Spleen (tissue), 11 donors: ENCODE measurements at regions not wholly inside any gene's neighbourhood (a gene's known extent, or its start where the extent isn't known, plus 50 kb on each side); places are given as distances from the start of the nearest gene placed in this dataset.

Experiments
- DNase-seq: peaks from one replicate; pipeline ENCODE4 v3.0.0-alpha.2; 2020
- H3K27ac ChIP-seq, 8 donors: fragments of 200-600 bp; sonication (generic) in 7 of 8; 1 replicate in 4 of 8; 2 replicates in 4 of 8; pipeline versions ENCODE4 v1.5.0 to v1.8.0; 2016 to 2021; ENCODE audit warnings: inconsistent platforms in 4 of 8, mild to moderate bottlenecking in 4 of 8, moderate library complexity in 1 of 8
- H3K27me3 ChIP-seq, 7 donors: fragments of 200-600 bp; sonication (generic) in 6 of 7; replicated peaks in 1 of 7; 1 replicate in 4 of 7; 2 replicates in 3 of 7; pipeline versions ENCODE4 v1.5.0 to v1.8.0; 2016 to 2021; ENCODE audit warnings: inconsistent platforms in 3 of 7, mild to moderate bottlenecking in 1 of 7
- H3K36me3 ChIP-seq, 6 donors: fragments of 200-600 bp; sonication (generic) in 5 of 6; 1 replicate in 4 of 6; 2 replicates in 2 of 6; pipeline versions ENCODE4 v1.5.0 to v1.8.0; 2016 to 2021; ENCODE audit warnings: inconsistent platforms in 2 of 6
- H3K4me1 ChIP-seq, 6 donors: fragments of 200-600 bp; sonication (generic) in 5 of 6; 1 replicate in 3 of 6; 2 replicates in 3 of 6; pipeline versions ENCODE4 v1.5.0 to v1.8.0; 2016 to 2021; ENCODE audit warnings: inconsistent platforms in 3 of 6
- H3K4me3 ChIP-seq, 8 donors: fragments of 200-600 bp; sonication (generic) in 7 of 8; 1 replicate in 4 of 8; 2 replicates in 4 of 8; pipeline versions ENCODE4 v1.5.0 to v1.8.0; 2016 to 2021; ENCODE audit warnings: inconsistent platforms in 4 of 8, mild to moderate bottlenecking in 4 of 8, moderate library complexity in 2 of 8
- H3K9me3 ChIP-seq, 8 donors: fragments of 200-600 bp; sonication (generic) in 7 of 8; 1 replicate in 4 of 8; 2 replicates in 4 of 8; pipeline versions ENCODE4 v1.5.0 to v1.8.0; 2016 to 2021; ENCODE audit warnings: inconsistent platforms in 4 of 8
- CTCF ChIP-seq, 11 experiments: fragments of 200-600 bp in 7 of 11; fragments of 450-650 bp in 4 of 11; sonication (generic) in 4 of 11; IDR thresholded peaks in 8 of 11; conservative IDR thresholded peaks in 3 of 11; 1 replicate in 7 of 11; 2 replicates in 4 of 11; pipeline versions ENCODE4 v1.4.0 to v1.8.0; 2016 to 2021; ENCODE audit warnings: antibody characterized with exemption in 11 of 11, inconsistent platforms in 4 of 11, mild to moderate bottlenecking in 1 of 11
- POLR2A ChIP-seq, 3 donors: fragments of 450-650 bp; IDR thresholded peaks; one replicate each; pipeline ENCODE4 v1.5.1; 2017; ENCODE audit warnings: antibody characterized with exemption in 3 of 3, mild to moderate bottlenecking in 1 of 3
- POLR2AphosphoS5 ChIP-seq, 3 donors: sonication (generic); formaldehyde crosslinking; IDR thresholded peaks; one replicate each; pipeline ENCODE4 v1.5.1; 2017; ENCODE audit warnings: antibody characterized with exemption in 3 of 3
- WGBS, 5 donors: extraction: QIAGEN DNeasy Blood & Tissue Kit in 3 of 5; methylation state at CpG; one replicate each; pipeline versions ENCODE4 v1.1.5 to v1.1.7; 2013 to 2018; 5-methylcytosine and 5-hydroxymethylcytosine counted together
- intact Hi-C: fragments of 100-400 bp; cut with DNase I; formaldehyde crosslinking; loops from one replicate; pipeline ENCODE4 v1.15.0; 2023; ENCODE audit warnings: low total_unique reads
- donor health status: healthy with polysubstance abuse.
- donor health status: DM: no; HTN: no; CAD: no; lungs with moderate emphysema.
- donor health status: DM: no; HTN: no; CAD: no.
- donor health status: Bipolar disorder and iron deficiency.
- donor health status: healthy.
- donor health status: DM: no; HTN: no; CAD: no.
- donor health status: DM: yes; HTN: yes; CAD: no.

GRCh38 chr9:134492721-134493460, 148.7 kb upstream of the COL5A1 start:
- no peak overlapping the region for H3K27ac ChIP-seq
- H3K36me3 ChIP-seq = no peaks in the 10 kb centered on the region
- WGBS, 5 donors = 71 to 84% (median 79%) methylated on average over 21 of the region's 21 CpGs
- intact Hi-C loops = no loop called here
- H3K4me1 ChIP-seq = peaks cover 0 to 8% (median 0%) of the 10 kb centered on the region in 6 donors
- peak; percentile 41 for DNase-seq
- TF ChIP-seq POLR2A (IDR thresholded peaks at IDR 0.05) = no peak
- no peak for TF ChIP-seq POLR2AphosphoS5 (IDR thresholded peaks at IDR 0.05)
- peaks cover 0 to 14% (median 0%) of the 10 kb centered on the region in 7 donors for H3K27me3 ChIP-seq
- H3K9me3 ChIP-seq = no peaks in the 10 kb centered on the region
- H3K4me3 ChIP-seq = no peak overlapping the region

GRCh38 chr9:134493461-134494272, 147.9 kb upstream of the COL5A1 start:
- 79 to 88% (median 81%) methylated on average over 24 to 26 of the region's 26 CpGs for WGBS, 5 donors
- intact Hi-C loops = no loop called here
- Histone ChIP-seq H3K4me3 (no peak overlapping the region), H3K9me3 (no peaks in the 10 kb centered on the region), H3K27me3 (peaks cover 0 to 14% (median 0%) of the 10 kb centered on the region in 7 donors), H3K27ac (no peak overlapping the region), H3K4me1 (peaks cover 0 to 6% (median 0%) of the 10 kb centered on the region in 6 donors), H3K36me3 (no peaks in the 10 kb centered on the region)
- TF ChIP-seq POLR2AphosphoS5 (IDR thresholded peaks at IDR 0.05) = no peak
- TF ChIP-seq POLR2A (IDR thresholded peaks at IDR 0.05) = no peak
- TF ChIP-seq CTCF (IDR thresholded peaks at IDR 0.05 in 8 of 11, conservative IDR thresholded peaks at IDR 0.05 in 3 of 11) = no peak
- peak; percentile 48 for DNase-seq

GRCh38 chr9:134494273-134494815, 147.3 kb upstream of the COL5A1 start:
- H3K4me1 ChIP-seq = peaks cover 0 to 6% (median 0%) of the 10 kb centered on the region in 6 donors
- peak; percentile 50 for DNase-seq
- H3K27me3 ChIP-seq = peaks cover 0 to 14% (median 0%) of the 10 kb centered on the region in 7 donors
- no peak overlapping the region for H3K4me3 ChIP-seq
- 70 to 90% (median 79%) methylated on average over 15 to 17 of the region's 17 CpGs for WGBS, 5 donors
- no peaks in the 10 kb centered on the region for H3K9me3 ChIP-seq
- TF ChIP-seq POLR2A (IDR thresholded peaks at IDR 0.05) (no peak), CTCF (IDR thresholded peaks at IDR 0.05 in 8 of 11, conservative IDR thresholded peaks at IDR 0.05 in 3 of 11) (no peak), POLR2AphosphoS5 (IDR thresholded peaks at IDR 0.05) (no peak)
- H3K27ac ChIP-seq = no peak overlapping the region
- no peaks in the 10 kb centered on the region for H3K36me3 ChIP-seq
- intact Hi-C loops = no loop called here

GRCh38 chr9:134494905-134495304, 146.7 kb upstream of the COL5A1 start:
- peaks cover 0 to 6% (median 0%) of the 10 kb centered on the region in 6 donors for H3K4me1 ChIP-seq
- H3K27me3 ChIP-seq = peaks cover 0 to 15% (median 0%) of the 10 kb centered on the region in 7 donors
- H3K36me3 ChIP-seq = no peaks in the 10 kb centered on the region
- intact Hi-C loops = no loop called here
- H3K9me3 ChIP-seq = no peaks in the 10 kb centered on the region
- TF ChIP-seq POLR2A (IDR thresholded peaks at IDR 0.05) = no peak
- no peak for TF ChIP-seq CTCF (IDR thresholded peaks at IDR 0.05 in 8 of 11, conservative IDR thresholded peaks at IDR 0.05 in 3 of 11)
- TF ChIP-seq POLR2AphosphoS5 (IDR thresholded peaks at IDR 0.05) = no peak
- WGBS, 5 donors = 80 to 88% (median 81%) methylated on average over 9 to 11 of the region's 11 CpGs
- peak; percentile 54 for DNase-seq
- H3K4me3 ChIP-seq = no peak overlapping the region
- no peak overlapping the region for H3K27ac ChIP-seq
